8988T (cell line): ENCODE measurements at regions not wholly inside any gene's neighbourhood (a gene's known extent, or its start where the extent isn't known, plus 50 kb on each side); places are given as distances from the start of the nearest gene placed in this dataset.
"Not testable (repeated sequence)": the region's sequence is repeated elsewhere in the genome, so short reads cannot be mapped to it uniquely, and the experiment has no call there.

ENCODE experiments used
- DNase-seq: peaks from one replicate; pipeline ENCODE4 v3.0.0; 2011

GRCh38 chr9:33739398-33739797, 56.0 kb upstream of the PRSS3 start:
- no peak for DNase-seq

DNA sequence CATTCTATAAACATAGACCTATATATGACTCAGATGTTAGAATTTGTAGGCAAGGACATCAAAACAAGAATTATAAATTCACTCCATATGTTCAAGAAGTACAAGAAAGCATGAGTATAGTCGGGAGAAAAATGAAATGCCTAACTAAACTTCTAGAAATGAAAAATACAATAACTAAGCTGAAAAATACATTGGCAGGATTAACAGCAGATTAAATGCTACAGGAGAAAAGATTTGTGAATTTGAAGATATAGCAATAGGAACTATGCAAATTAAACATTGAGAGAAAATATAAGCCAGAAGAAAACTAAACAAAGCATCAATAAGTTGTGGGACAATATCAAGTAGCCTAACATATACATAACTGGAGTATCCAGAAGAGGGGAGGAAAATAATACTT, 55.3 kb upstream of the PRSS3 start:
- DNase-seq = no peak

- not testable (repeated sequence) for DNase-seq
Measured at GRCh38 chr9:33740958-33741357, 54.4 kb upstream of the PRSS3 start.

DNA sequence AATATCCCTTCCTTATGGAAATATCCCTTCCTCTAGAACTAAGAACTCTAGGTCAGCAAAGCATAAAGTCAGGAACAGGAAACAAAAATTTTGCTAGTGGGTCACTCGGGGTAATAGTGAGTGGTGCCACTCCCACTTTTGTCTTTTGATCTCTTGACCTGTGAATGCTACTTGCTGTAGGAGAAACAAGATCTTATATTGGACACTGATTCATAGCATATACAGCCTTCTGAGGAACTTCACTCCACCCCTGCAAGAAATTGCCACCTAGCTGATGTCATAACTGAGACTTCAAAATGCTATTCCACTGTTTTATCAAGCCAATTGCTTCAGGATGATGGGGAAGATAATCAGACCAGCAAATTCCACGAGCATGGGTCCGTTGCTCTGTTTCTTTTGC, 53.3 kb upstream of the PRSS3 start:
- no peak for DNase-seq

GRCh38 chr9:33742519-33742918, 52.8 kb upstream of the PRSS3 start:
- no peak for DNase-seq
